B cell (primary cell): ENCODE measurements at regions not wholly inside any gene's neighbourhood (a gene's known extent, or its start where the extent isn't known, plus 50 kb on each side); places are given as distances from the start of the nearest gene placed in this dataset.

Experiments
- ATAC-seq: fragments of 200-7000 bp; cut with Tn5 transposase; one replicate; pipeline ENCODE4 v1.10.0; 2021; ENCODE audit warnings: low read depth, mild to moderate bottlenecking, moderate number of reproducible peaks, moderate library complexity
- CTCF ChIA-PET: fragments of 350-600 bp; sonication (Branson Sonifier 250); formaldehyde crosslinking; loops from one replicate; lab custom pipeline; 2021; ENCODE audit warnings: antibody characterized with exemption, inconsistent platforms; lab: Charles Lee
- POLR2A ChIA-PET: fragments of 350-600 bp; sonication (Branson Sonifier 250); formaldehyde crosslinking; loops from one replicate; lab custom pipeline; 2021; ENCODE audit warnings: antibody characterized with exemption; lab: Charles Lee
- DNase-seq: peaks from one replicate; pipeline ENCODE4 v3.0.0; 2013
- H2AFZ ChIP-seq: 2 replicates; pipeline ENCODE4 v1.6.1; 2012; ENCODE audit warnings: mild to moderate bottlenecking, low read depth, low read length; ENCODE audit not compliant: insufficient read depth, poor library complexity, severe bottlenecking
- H3K27ac ChIP-seq, 2 donors: 1 replicate in 1 of 2; 2 replicates in 1 of 2; pipeline ENCODE4 v1.5.1; 2012 to 2013; ENCODE audit warnings: low read length in 2 of 2, mild to moderate bottlenecking in 2 of 2, moderate library complexity in 1 of 2
- H3K27me3 ChIP-seq, 4 experiments: fragments of 200-600 bp in 1 of 4; sonication (generic) in 1 of 4; replicated peaks in 1 of 4; 1 replicate in 2 of 4; 2 replicates in 2 of 4; pipeline versions ENCODE4 v1.6.1 to v1.7.0; 2013 to 2016; ENCODE audit warnings: low read length in 3 of 4, mild to moderate bottlenecking in 2 of 4, mixed read lengths in 1 of 4, moderate library complexity in 1 of 4; ENCODE audit not compliant: insufficient read depth in 4 of 4, control insufficient read depth in 3 of 4; ENCODE audit errors: control extremely low read depth in 1 of 4
- H3K36me3 ChIP-seq, 2 experiments: replicated peaks in 1 of 2; 1 replicate in 1 of 2; 2 replicates in 1 of 2; pipeline versions ENCODE4 v1.6.1 to v1.7.1; 2013; ENCODE audit warnings: low read length in 1 of 2; ENCODE audit not compliant: insufficient read depth in 2 of 2, control insufficient read depth in 1 of 2; ENCODE audit errors: control extremely low read depth in 1 of 2, extremely low read depth in 1 of 2
- H3K4me1 ChIP-seq, 2 donors: fragments of 200-600 bp in 1 of 2; sonication (generic) in 1 of 2; 1 replicate in 1 of 2; 2 replicates in 1 of 2; pipeline versions ENCODE4 v1.5.1 to v1.6.1; 2013 to 2017; ENCODE audit warnings: low read length in 2 of 2; ENCODE audit not compliant: control insufficient read depth in 2 of 2, insufficient read depth in 2 of 2
- H3K4me2 ChIP-seq: replicated peaks from 2 replicates; pipeline ENCODE3; 2012; ENCODE audit warnings: mild to moderate bottlenecking, low read depth, low read length; ENCODE audit not compliant: poor library complexity, severe bottlenecking
- H3K4me3 ChIP-seq, 5 experiments: fragments of 200-600 bp in 1 of 5; sonication (generic) in 1 of 5; 1 replicate in 3 of 5; 2 replicates in 2 of 5; pipeline versions ENCODE4 v1.5.1 to v1.7.0; 2011 to 2016; ENCODE audit warnings: low read length in 4 of 5, mild to moderate bottlenecking in 4 of 5, low read depth in 2 of 5, control low read depth in 1 of 5, moderate library complexity in 1 of 5; ENCODE audit not compliant: insufficient read depth in 1 of 5; ENCODE audit errors: control extremely low read depth in 1 of 5, extremely low read depth in 1 of 5
- H3K79me2 ChIP-seq: fragments of 200-600 bp; sonication (generic); one replicate; pipeline ENCODE4 v1.6.0; 2016; ENCODE audit warnings: low read length; ENCODE audit not compliant: control insufficient read depth, insufficient read depth
- H3K9ac ChIP-seq: fragments of 200-600 bp; sonication (generic); 2 replicates; pipeline ENCODE4 v1.6.1; 2017; ENCODE audit warnings: mild to moderate bottlenecking, low read length, moderate library complexity
- H3K9me3 ChIP-seq, 3 donors: one replicate each; pipeline versions ENCODE4 v1.6.1 to v1.7.1; 2013; ENCODE audit warnings: low read length in 2 of 3; ENCODE audit not compliant: control insufficient read depth in 2 of 3, insufficient read depth in 1 of 3; ENCODE audit errors: control extremely low read depth in 1 of 3
- H4K20me1 ChIP-seq: 2 replicates; pipeline ENCODE4 v1.6.0; 2012; ENCODE audit warnings: mild to moderate bottlenecking, low read length; ENCODE audit not compliant: insufficient read depth, control insufficient read depth, poor library complexity, severe bottlenecking
- H3K27ac Mint-ChIP-seq: one replicate; pipeline ENCODE4 v1.8.0; 2021; ENCODE audit warnings: mixed read lengths
- H3K27me3 Mint-ChIP-seq: one replicate; pipeline ENCODE4 v1.8.0; 2021; ENCODE audit warnings: mixed read lengths
- H3K4me1 Mint-ChIP-seq: one replicate; pipeline ENCODE4 v1.8.0; 2021; ENCODE audit warnings: mixed read lengths
- H3K4me3 Mint-ChIP-seq: one replicate; pipeline ENCODE4 v1.8.0; 2021; ENCODE audit warnings: mixed read lengths
- H3K9me3 Mint-ChIP-seq: one replicate; pipeline ENCODE4 v1.8.0; 2022; ENCODE audit warnings: mixed read lengths; ENCODE audit not compliant: insufficient read depth
- EZH2 ChIP-seq: IDR thresholded peaks from 2 replicates; pipeline ENCODE4 v1.6.1; 2012; ENCODE audit warnings: borderline replicate concordance, low read depth, mild to moderate bottlenecking, moderate library complexity, low read length; ENCODE audit not compliant: insufficient read depth, poor library complexity, severe bottlenecking
- WGBS: methylation state at CpG from one replicate; pipeline ENCODE4 v1.1.5; 2013; ENCODE audit warnings: missing lambda C conversion rate; ENCODE audit not compliant: insufficient coverage; 5-methylcytosine and 5-hydroxymethylcytosine counted together
- intact Hi-C: fragments of 100-400 bp; cut with micrococcal nuclease; formaldehyde crosslinking; loops from one replicate; pipeline ENCODE4 v1.10.0; 2022
- TF ChIP-seq, protein P1 (sequence below): fragments of 200-600 bp; IDR thresholded peaks from one replicate; pipeline ENCODE4 v1.8.0; 2022; ENCODE audit warnings: antibody characterized with exemption, mild to moderate bottlenecking

DNA sequence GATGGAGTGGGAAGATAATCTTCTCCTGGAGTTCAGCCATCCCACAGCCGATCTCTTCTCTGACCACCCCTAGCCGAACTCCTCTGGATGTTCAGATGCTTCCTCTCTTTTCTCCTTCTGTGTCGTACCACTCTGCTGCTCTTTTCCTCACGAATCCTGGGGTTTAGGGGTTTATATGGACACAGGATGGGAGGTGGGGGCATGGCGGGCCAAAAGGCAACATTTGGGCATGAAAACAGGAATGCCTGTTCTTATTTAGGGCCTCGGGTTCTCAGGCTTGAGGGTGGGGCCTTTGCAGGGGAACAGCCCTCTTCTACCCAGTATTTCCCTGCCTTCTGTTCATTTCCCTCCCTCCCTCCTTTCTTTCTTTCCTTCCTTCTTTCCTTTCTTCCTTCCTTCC, 112.7 kb downstream of the SLC35B3 start:
- H3K27me3 Mint-ChIP-seq = peaks cover 4% of the 10 kb centered on the region
- Histone ChIP-seq H3K27ac (no peak overlapping the region), H2AFZ (no peak overlapping the region), H3K4me2 (no peak overlapping the region), H4K20me1 (no peaks in the 10 kb centered on the region), H3K27me3 (no peaks in the 10 kb centered on the region), H3K79me2 (no peaks in the 10 kb centered on the region), H3K9ac (no peak overlapping the region), H3K36me3 (no peaks in the 10 kb centered on the region), H3K9me3 (no peaks in the 10 kb centered on the region), H3K4me3 (no peak overlapping the region), H3K4me1 (no peaks in the 10 kb centered on the region)
- intact Hi-C loops = no loop called here
- no peak overlapping the region for H3K27ac Mint-ChIP-seq
- H3K4me3 Mint-ChIP-seq = no peak overlapping the region
- H3K4me1 Mint-ChIP-seq = no peaks in the 10 kb centered on the region
- ATAC-seq (no peak), DNase-seq (no peak)
- WGBS = no CpG with 5 or more reads among the region's 6 CpGs
- peaks cover 3% of the 10 kb centered on the region for H3K9me3 Mint-ChIP-seq
- TF ChIP-seq EZH2 = no peak
- TF ChIP-seq, protein P1, sequence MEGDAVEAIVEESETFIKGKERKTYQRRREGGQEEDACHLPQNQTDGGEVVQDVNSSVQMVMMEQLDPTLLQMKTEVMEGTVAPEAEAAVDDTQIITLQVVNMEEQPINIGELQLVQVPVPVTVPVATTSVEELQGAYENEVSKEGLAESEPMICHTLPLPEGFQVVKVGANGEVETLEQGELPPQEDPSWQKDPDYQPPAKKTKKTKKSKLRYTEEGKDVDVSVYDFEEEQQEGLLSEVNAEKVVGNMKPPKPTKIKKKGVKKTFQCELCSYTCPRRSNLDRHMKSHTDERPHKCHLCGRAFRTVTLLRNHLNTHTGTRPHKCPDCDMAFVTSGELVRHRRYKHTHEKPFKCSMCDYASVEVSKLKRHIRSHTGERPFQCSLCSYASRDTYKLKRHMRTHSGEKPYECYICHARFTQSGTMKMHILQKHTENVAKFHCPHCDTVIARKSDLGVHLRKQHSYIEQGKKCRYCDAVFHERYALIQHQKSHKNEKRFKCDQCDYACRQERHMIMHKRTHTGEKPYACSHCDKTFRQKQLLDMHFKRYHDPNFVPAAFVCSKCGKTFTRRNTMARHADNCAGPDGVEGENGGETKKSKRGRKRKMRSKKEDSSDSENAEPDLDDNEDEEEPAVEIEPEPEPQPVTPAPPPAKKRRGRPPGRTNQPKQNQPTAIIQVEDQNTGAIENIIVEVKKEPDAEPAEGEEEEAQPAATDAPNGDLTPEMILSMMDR = no peak
- POLR2A ChIA-PET = no interaction called here
- CTCF ChIA-PET = no interaction called here

DNA sequence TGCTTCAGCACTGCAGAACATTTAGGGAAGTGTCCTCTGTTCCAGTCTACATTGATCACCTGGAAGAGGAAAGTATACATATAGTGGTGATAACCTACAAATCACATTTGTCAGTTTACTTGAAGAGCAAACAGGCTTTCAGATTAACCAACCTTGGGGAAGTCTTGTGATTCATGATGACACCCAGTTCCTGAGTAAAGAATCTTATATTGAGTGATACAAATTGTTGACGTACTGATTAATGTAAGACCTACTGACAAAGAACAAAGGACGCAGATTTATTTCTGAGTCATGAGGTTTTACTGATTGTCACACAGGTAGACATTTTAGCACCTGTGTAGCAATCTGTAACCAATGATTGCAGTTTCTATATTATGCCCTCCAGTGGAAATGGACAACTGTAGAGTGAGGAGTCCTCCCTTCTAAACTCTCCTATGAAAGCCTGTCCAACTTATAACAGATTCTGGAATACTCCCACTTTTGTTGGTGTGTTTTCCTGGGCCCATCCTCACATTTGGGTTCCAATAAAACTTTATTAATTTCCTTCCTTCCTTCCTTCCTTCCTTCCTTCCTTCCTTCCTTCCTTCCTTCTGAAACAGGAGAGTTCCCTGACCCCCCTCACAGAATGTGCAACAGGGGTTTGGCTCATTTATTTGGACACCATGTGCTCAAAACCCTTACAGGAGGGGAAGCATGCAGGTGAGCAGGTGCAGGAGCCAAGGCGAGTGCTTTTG, 113.5 kb downstream of the SLC35B3 start:
- WGBS = 97% methylated on average over 3 of the region's 3 CpGs
- ChIA-PET CTCF (no interaction called here), POLR2A (no interaction called here)
- ATAC-seq = no peak
- intact Hi-C loops = no loop called here
- Histone ChIP-seq H3K4me1 (no peaks in the 10 kb centered on the region), H3K9me3 (no peaks in the 10 kb centered on the region), H3K4me3 (no peak overlapping the region), H3K27ac (no peak overlapping the region), H3K27me3 (no peaks in the 10 kb centered on the region), H3K9ac (no peak overlapping the region), H4K20me1 (no peaks in the 10 kb centered on the region), H3K79me2 (no peaks in the 10 kb centered on the region), H3K36me3 (no peaks in the 10 kb centered on the region), H3K4me2 (no peak overlapping the region), H2AFZ (no peak overlapping the region)
- Mint-ChIP-seq H3K27me3 (peaks cover 4% of the 10 kb centered on the region), H3K4me3 (no peak overlapping the region), H3K4me1 (no peaks in the 10 kb centered on the region), H3K27ac (no peak overlapping the region), H3K9me3 (peaks cover 3% of the 10 kb centered on the region)
- TF ChIP-seq, protein P1 = no peak
- TF ChIP-seq EZH2 = no peak
- DNase-seq = no peak
